ENCODE measurements at regions not wholly inside any gene's neighbourhood (a gene's known extent, or its start where the extent isn't known, plus 50 kb on each side); places are given as distances from the start of the nearest gene placed in this dataset.

DNA sequence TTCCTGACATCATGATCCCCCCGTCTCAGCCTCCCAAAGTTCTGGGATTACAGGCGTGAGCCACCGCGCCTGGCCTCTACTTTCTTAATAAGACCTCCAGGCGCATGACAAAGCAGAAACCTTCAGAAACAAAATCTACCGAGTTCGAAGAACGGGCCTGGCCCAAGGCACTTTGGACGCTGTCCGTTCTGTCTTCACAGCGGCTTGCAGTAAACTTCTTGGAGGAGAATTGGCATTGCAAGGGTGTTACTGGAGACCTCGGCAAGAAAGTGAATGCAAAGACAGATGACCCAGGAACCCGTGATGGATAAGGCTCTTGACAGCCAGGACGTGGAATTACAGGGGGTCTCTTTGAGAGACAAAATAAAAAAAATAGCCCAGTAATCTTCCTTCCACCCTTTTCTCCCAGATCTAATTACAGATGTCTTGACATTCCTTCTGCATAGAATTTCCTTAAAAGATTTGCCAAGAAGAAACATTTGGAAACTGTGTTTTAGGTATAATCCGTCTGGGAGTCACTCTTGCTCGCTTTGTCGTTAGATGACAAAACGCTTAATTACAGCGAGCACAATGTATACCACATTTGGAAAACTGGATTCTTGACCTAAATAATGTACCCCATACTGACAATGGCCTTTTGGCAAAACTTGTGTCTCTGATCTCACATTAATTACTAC, 83.2 kb upstream of the TBX3 start:
- in situ Hi-C loops (cut with MboI; ENCODE audit: low pct_unique_long_range_greater_than_20kb, low sequenced_read_pairs), result no loop called here
- DNase-seq, result no peak

DNA sequence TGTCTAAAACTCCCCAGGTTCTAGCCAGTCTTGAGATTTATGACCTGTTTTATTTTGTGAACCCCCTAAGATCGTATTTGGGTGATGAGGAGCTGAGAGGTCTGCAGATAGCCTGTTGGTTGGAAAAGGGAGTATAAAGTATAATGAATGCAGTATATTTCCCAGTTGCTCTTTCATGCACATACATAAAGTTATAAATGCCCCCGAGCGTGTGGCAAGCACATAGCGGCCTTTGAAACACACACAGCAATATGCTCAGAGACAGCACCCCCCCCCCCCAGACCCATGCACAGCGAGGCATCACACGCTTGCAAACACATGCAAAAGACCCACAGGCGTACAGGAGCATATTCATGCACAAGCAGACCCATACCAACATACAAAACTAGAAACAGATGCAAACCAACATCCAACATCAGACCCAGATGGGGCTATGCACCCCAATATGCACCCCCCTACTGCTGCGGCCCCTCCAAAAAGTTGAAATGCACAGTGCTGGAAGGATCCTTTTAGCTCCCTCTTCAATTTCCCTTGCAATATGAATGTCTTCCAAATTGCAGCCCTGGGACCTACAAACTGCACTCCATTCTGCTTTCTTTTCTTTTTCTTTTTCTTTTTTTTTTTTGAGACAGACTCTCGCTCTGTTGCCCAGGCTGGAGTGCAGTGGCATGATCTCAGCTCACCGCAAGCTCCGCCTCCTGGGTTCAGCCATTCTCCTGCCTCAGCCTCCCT, 82.2 kb upstream of the TBX3 start:
- no peak for DNase-seq
- in situ Hi-C loops (cut with MboI; ENCODE audit: low pct_unique_long_range_greater_than_20kb, low sequenced_read_pairs), result no loop called here

DNA sequence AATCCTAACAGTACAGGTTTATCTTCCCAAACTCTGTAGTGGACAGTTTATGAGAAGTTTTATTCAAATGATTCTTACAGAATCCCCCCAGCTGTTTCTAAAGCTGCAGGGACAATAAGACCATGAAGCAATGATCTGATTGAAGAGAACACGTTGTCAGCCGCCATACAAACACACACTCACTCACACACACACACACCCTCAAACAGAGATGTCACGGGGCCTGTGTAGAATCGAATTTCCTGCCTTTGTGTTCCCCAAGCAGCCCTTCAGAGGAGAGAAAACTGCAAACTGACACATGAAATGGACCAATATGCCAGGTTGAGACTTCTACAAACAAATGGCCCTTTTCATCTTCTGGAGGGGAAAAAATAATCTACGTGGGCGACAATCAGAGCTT, 80.5 kb upstream of the TBX3 start:
- in situ Hi-C loops (cut with MboI; ENCODE audit: low pct_unique_long_range_greater_than_20kb, low sequenced_read_pairs), result no loop called here

DNA sequence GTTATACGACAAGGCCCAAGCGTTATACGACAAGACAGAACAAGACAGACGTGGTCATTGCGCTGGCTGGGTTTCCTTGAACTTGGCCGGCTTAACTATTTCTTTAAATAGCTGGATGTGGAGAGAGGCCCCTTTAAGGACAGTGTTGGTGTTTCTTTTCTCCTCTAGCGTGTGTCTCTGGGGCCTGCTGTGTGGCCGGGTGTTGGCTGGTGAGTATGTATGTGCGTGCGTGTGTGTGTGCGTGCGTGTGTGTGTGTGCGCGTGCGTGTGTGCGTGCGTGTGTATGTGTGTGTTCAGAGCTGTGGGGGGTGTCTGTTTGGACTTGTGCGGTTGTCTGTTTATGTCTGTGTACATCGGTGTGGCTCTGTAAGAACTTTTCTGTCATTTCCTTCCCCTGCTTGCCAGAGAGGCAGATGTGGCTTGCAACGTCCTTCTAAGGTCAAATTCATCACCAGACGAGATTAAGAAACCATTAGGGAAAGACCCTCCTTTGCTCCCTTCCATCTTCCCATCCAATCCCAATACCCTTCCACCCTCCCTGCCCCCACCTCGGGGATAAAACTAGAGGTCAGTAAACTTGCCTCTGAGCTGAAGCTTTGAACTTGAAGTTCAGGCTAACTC, 78.6 kb upstream of the TBX3 start:
- in situ Hi-C loops (cut with MboI; ENCODE audit: low pct_unique_long_range_greater_than_20kb, low sequenced_read_pairs), result no loop called here
- no peak for DNase-seq

More for the DNA sequence above, 80.5 kb upstream of the TBX3 start:
- DNase-seq, result no peak

DNA sequence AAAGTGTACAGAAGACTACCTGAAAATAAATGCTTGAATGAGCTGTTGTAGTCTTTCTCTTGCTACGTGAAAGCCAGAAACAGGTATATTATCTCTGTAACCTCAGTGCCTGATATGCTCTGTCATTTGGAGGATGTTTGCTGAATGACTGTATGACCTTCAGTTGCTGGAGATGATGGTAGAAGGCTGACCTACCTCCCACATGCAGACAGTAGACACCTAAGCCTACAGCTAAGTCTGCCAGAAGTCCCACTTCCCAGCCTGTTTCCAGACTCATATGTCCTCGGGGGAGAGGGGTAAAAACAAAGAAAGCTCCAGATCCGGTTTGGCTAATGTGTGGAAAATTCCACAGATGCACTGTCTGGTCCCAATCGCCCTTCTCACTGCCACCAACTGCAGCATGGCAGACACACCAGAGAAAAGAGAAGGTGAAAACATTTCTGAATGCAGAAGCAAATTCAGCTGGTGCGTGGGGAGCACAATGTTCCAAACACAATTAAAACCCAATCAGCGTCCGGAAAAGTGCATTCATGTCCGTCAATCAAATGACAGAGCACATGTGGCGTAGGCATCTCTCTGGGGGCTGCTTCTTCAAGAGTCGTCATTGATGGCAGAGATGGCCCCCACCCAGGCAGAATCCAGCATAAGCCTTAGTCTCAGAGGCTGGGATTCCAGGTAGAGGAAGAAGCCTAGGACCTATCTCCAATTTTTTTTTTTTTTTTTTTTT, 76.3 kb upstream of the TBX3 start:
- no peak for DNase-seq
- in situ Hi-C loops (cut with MboI; ENCODE audit: low pct_unique_long_range_greater_than_20kb, low sequenced_read_pairs), result no loop called here

DNA sequence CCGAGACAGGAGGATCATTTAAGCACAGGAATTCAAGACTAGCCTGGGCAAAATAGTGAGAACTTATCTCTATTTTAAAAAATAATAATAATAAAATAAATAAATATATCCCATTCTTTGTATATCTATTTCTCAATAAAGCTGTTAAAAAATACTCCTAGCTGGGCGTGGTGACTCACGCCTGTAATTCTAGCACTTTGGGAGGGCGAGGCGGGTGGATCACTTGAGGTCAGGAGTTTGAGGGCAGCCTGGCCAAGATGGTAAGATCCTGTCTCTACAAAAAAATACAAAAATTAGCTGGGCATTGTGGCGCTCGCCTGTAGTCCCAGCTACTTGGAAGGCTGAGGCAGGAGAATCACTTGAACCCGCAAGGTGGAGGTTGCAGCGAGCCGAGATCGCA, 75.7 kb upstream of the TBX3 start:
- DNase-seq, result no peak
- in situ Hi-C loops (cut with MboI; ENCODE audit: low pct_unique_long_range_greater_than_20kb, low sequenced_read_pairs), result no loop called here

DNA sequence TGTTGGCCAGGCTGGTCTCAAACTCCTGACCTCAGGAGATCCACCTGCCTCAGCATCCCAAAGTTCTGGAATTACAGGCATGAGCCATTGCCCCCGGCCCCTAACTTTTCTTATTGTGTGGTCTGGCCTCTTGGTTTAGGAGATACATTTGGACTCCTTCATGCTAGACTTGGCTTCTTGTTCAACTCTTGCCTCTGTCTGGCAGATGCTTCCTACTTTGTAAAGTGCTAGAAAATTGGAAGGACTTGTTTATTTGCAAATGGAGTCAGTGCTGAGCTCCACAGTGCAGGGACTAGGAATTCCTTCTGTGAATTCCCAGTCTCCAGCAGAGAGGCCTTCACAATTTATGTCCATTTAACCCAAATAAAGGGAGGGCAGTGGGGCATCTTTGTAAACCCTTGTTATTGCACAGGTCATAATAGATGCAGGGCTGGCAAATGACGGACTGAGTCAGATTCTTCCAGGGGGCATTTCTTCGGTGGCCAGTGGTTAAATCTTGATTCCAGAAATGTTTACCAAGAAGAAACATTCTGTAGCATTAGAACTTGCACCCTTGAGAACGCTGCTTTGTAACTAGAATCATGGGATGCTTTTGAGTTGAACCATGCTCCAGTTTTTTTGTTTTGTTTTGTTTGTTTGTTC, 73.8 kb upstream of the TBX3 start:
- in situ Hi-C loops (cut with MboI; ENCODE audit: low pct_unique_long_range_greater_than_20kb, low sequenced_read_pairs), result no loop called here
- no peak for DNase-seq

DNA sequence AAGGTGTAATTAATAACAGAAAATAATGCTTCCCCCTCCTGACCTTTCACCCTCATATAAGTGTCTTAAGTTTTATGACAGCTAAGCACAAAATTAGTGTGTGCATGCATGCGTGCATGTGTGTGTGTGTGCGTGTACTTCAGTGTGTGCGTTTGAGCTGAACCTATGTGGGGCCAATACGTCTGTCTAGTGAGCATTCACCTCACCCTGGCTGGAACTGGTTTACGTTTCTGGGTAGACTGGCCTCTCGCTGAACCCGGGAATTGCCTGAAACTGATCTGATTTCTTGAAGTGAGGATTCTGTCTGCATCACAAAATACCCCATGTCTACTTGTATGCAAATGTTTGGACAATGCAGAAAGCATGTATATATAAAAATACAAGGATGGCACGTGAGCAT, 68.2 kb upstream of the TBX3 start:
- in situ Hi-C loops (cut with MboI; ENCODE audit: low pct_unique_long_range_greater_than_20kb, low sequenced_read_pairs), result no loop called here
- DNase-seq, result no peak

DNA sequence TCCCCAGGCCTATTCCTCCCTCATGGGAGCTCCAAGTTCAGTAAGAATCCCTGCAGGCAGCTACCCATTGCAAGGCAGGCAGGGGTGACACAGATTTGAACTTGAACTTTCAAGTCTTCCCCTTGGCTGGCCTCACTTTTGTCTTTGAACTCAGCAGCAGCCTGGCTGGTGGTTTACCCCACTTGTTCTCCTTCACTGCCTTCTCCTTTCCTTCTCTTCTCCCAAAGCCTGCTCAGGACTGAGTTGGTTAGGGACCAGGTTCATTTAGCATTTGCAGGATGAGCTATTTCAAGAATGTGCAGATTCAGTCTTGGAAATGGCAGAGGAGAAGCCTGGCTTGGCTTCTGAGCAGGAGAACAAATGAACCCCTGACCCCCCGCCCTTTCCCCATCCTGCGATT, 67.7 kb upstream of the TBX3 start:
- in situ Hi-C loops (cut with MboI; ENCODE audit: low pct_unique_long_range_greater_than_20kb, low sequenced_read_pairs), result no loop called here
- no peak for DNase-seq

DNA sequence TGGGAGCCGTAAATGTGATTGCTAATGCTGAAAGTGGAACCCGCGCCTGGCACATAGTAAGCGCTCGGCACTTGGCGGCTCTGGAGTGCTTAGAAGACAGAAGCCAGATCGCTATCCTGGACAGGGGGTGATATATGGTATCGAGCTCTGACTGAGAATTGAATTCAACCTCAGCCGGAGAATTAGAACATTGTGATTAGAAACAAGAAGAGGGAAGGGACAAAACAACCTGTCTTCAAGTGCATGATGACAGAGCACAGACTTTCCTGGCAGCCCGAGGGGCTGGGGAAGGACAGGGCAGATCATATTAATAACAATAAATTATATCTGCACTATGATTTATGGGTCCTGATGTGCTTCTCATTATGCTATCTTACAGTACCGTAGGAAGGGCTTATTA, 66.9 kb upstream of the TBX3 start:
- DNase-seq, result no peak
- in situ Hi-C loops (cut with MboI; ENCODE audit: low pct_unique_long_range_greater_than_20kb, low sequenced_read_pairs), result no loop called here

DNA sequence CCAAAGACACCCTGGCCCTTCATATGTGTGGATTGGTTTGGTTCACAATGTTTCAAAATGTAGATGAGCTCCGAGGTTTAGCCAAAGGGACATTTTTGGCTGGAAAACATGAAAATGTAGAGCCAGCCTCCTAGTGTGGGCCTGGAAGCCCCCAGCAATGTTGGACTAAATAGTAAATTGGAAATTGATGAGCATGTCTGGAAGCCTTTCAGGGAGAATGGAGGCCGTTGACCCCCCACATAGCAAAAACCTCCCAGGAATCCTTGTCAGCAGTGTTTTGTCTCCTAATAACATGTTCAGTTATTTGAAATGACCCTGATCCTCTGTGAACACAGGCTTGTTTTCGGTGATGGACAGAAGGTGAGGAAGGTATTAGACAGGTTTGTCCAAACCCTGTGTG, 65.1 kb upstream of the TBX3 start:
- in situ Hi-C loops (cut with MboI; ENCODE audit: low pct_unique_long_range_greater_than_20kb, low sequenced_read_pairs), result no loop called here

DNA sequence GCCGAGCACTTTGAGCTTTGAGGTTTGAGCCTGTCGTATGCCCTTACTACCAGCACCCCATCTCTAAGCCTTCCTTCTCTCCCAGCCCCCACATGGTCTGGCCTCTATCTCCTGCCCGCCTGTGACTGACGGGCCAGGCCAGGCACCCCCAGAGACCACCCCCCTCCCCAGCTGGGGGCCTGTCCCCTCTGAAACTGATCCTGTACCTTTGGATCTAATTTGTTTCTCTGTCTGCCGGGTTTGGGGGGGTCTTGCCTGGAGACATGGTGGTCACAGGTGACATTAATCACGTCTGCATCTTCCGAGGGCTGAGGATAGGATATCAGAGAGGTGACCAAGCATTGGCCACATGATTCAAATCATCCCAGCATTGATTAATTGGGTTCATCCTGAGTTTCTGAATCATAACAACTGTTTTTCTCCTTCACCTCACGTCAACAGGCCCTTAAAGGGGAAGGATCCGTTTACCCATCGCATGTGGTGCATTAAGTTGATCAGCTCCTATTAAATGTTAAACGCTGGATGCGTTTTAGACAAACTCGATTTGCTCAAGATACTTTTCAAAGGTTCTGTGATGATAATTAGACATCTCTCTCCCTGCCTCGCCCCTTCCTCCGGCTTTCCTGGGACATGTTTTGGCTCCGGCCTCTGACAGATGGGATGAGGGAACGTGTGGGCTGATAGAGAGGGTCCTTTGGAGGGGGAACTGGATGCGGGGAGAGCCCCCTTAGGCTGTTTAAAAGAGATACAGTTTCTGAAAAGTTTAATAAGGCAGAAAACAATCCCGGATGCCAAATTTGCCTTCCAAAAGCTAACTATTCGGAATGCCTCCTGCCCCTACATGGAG, 63.3 kb upstream of the TBX3 start:
- no peak for DNase-seq
- in situ Hi-C loops (cut with MboI; ENCODE audit: low pct_unique_long_range_greater_than_20kb, low sequenced_read_pairs), result no loop called here

More for the DNA sequence above, 65.1 kb upstream of the TBX3 start:
- DNase-seq, result no peak

DNA sequence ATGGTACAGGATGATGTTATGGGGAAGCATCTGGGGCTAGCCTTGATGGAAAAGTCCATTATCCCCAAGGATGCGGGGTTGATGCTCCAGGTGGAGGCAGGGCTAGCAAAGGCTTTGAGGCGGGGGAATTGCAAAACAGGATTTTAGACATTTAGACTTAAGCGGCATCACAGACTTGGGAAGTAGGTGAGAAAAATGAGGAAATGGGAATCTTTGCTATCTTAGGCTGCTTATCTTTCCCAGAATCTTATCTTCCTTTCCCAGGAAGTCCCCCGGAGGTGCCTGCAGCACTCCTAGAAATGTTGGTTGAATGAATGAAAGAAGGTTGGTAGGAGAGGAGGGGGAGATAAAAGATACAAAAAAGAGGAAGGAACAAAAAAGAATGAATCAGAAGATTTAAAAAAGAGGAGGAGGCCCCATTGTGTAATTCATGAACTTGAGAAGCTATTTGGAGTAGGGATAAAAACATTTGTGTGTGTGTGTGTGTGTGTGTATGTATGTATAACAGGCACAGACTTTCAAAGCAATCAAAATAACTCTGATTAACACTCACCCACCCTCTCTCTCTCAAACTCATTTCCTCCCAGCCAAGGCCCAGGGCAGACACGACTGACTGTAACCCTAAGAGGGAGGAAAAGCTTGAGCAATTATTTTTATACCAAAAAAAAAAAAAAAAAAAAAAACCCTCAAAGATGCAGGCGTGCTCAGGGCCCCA, 62.5 kb upstream of the TBX3 start:
- DNase-seq, result no peak
- in situ Hi-C loops (cut with MboI; ENCODE audit: low pct_unique_long_range_greater_than_20kb, low sequenced_read_pairs), result no loop called here

DNA sequence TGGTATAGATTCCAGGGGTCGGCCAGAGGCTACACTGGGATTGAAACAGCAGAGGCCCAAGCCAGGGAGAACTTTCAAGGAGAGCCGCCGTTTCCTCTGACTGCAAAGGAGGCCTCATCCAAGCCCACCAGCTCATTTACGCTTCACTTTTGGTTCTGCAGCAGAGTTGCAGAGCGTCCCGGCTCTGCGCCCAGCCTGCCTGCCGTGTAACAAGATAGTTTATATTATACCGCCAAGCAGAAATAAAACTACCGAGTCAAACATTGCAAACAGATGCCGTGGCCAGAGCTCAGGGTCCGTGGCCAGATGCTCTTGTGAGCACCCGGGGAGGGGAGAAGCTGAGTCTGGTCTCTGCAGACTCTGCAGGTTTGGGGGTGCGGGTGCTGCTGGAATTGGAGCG, 60.7 kb upstream of the TBX3 start:
- DNase-seq, result no peak
- in situ Hi-C loops (cut with MboI; ENCODE audit: low pct_unique_long_range_greater_than_20kb, low sequenced_read_pairs), result no loop called here

DNA sequence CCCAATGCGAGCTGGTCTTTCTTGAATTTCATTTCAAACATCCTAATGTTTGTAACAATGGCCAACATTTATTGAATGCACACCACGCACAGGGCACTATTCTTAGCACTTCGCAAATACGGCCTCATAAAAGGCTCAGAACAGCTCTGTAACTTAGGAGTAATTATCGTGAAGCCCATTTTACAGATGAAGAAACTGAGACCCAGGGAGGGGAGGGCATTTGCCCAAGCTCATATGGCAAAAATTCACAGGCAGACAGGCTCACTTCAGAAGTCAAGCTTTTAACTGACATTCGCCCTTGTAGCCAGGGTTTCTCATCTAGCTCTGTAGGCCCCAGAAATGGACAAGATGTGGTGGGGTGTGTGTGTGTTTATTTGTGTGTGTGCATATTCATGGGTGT, 60.3 kb upstream of the TBX3 start:
- in situ Hi-C loops (cut with MboI; ENCODE audit: low pct_unique_long_range_greater_than_20kb, low sequenced_read_pairs), result no loop called here
- DNase-seq, result no peak

DNA sequence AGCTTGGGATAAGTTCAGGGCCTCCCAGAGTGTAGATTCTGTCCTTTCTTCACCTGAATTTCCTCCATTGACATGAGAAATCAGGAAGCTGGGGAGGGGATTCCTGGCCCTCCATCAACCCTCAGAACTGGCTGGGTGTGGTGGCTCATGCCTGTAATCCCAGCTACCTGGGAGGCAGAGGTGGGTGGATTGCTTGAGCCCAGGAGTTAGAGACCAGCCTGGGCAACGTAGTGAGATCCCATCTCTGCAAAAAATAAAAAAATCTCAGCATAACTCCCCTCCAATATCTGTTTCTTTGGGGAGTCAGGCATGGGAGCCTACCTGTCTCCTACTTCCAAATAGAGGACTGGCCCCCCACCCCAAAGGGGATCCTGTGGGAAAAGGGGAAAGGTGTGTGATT, 59.8 kb upstream of the TBX3 start:
- in situ Hi-C loops (cut with MboI; ENCODE audit: low pct_unique_long_range_greater_than_20kb, low sequenced_read_pairs), result no loop called here
- no peak for DNase-seq

DNA sequence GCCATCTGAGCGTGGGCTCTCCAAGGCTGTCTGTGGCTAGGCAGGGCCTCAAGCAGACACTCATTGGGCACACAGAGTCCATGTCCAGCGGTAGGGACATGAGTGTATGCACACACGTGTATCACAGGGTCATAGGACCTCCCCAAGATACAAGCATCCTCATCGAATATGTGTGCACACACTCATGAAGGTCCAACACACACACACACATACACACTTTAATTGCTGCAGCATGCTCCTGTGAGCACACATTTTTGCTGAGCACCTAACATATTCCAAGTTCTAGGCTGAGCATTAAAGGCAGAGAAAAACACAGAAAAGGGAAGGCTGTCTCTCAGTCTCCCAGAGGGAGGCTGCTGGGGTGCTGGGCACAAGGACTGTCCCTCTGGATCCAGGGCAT, 59.3 kb upstream of the TBX3 start:
- in situ Hi-C loops (cut with MboI; ENCODE audit: low pct_unique_long_range_greater_than_20kb, low sequenced_read_pairs), result no loop called here
- no peak for DNase-seq

DNA sequence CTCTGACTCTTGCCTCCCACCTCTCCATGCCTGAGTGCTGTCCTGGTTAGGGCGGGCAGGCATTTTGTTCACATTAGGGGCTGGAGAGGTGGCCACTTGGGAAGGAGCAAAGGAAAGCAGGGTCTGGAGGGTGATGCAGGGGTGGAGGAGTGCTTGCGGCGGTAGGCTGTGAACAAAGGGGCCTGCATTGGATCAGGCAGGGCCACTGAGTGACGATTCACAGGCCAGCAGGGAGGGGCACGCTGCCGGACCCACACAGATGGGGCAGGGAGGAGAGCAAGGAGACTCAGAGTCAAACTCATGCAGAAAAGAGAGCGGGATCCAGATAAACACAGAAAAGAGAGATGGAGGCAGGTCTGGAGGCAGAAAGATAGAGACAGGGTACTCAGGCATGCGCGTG, 58.4 kb upstream of the TBX3 start:
- DNase-seq, result no peak
- in situ Hi-C loops (cut with MboI; ENCODE audit: low pct_unique_long_range_greater_than_20kb, low sequenced_read_pairs), result no loop called here
